ENCODE measurements at regions not wholly inside any gene's neighbourhood (a gene's known extent, or its start where the extent isn't known, plus 50 kb on each side); places are given as distances from the start of the nearest gene placed in this dataset.

DNA sequence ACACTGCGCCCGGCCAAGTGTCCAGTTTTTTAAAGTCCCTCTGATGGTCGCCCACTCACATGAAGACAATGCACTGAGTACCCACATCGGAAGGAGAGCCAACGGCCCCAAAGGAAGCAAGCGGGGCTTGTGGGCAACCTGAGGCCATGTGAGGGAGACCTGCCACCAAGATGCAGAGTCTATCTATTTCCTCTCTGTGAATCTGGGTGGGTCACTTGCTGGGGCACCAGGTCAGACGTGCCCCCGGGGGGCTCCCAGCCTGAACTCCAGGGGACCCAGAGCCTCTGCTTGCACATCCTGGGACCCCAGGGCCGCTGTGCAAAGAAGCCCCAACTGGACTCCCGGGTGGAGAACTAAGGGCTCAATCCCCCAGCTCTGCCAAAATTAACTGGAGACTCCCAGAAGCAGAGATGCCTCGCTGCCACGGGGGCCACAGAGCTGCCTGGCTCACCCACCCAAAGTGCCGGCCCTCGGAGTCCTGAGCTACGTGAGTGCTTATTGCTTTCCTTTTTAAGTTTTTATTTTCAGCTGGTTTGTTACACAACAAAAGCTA lies 106.4 kb downstream of the BRD1 start:
- no peak for ATAC-seq (replicated peaks in 6 of 8)
- Histone ChIP-seq H3K27ac (no peak overlapping the region), H3K4me3 (no peak overlapping the region), H3K4me1 (replicated peaks in 1 of 2) (no peaks in the 10 kb centered on the region)
- 58 to 85% (median 70%) methylated on average over 3 to 5 of the region's 15 CpGs; no CpG with 5 or more reads in 7 of the 10 experiments for WGBS, 10 experiments
- in situ Hi-C loops (cut with MboI; ENCODE audit: low pct_unique_long_range_greater_than_20kb in 2 of 9, low sequenced_read_pairs in 9 of 9, unreplicated experiment in 9 of 9): no loop called here

DNA sequence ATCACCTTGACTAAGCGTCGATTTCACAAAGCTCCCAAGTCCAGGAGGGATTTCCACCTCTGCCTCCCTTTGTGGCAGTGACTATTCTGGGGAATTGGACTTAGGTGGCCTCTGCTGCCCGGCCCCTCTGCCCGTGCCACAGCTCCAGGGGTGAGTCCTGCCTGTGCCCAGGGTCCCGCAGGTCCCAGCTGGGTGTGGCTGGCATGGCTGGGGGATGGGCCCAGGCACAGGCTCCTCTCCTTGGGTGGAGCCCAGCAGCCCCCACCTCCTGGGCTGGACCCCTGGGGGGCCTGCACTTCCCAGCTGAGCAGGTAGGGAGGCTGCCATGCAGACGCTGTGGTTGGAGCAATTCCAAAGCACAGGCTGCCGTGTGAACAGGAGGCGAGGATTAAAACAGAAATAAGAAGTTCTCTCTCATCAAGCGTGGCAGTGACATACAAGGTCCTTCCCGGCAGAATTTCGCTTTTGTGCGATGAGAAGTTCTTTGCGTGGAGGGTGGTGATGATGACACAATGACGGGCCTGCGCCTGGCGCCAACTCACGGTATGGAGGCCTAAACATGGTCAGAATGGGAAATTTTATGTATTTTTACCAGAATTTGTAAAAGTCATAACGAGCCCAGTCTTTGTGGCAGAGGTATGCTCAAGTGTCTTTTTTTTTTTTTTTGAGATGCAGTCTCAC lies 107.3 kb downstream of the BRD1 start:
- ATAC-seq (replicated peaks in 6 of 8): no peak
- 55 to 87% (median 70%) methylated on average over 1 to 13 of the region's 18 CpGs; no CpG with 5 or more reads in 4 of the 10 experiments for WGBS, 10 experiments
- H3K27ac ChIP-seq: no peak overlapping the region
- H3K4me3 ChIP-seq: no peak overlapping the region
- H3K4me1 ChIP-seq (replicated peaks in 1 of 2): no peaks in the 10 kb centered on the region
- in situ Hi-C loops (cut with MboI; ENCODE audit: low pct_unique_long_range_greater_than_20kb in 2 of 9, low sequenced_read_pairs in 9 of 9, unreplicated experiment in 9 of 9): no loop called here

DNA sequence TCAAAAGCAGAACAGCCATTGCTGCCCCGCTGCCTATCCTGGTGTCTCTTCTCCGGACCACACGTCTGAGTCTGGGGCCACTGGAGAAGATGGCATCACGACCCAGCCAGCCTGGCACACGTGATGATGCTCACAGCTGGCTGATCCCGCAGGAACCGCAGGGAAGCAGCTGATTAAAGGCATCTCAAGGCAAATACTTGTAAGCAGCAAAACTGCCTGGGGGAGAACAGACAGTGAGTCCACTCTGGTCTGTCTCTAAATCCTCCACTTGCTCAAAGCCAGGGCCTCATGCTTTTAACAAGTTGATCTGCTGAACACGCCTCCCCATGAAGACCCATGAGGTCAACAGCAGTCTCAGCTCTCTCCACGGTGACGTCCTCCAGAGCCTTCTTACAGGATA lies 108.6 kb downstream of the BRD1 start:
- WGBS, 10 experiments: 5 to 90% (median 45%) methylated on average over 2 to 6 of the region's 10 CpGs; no CpG with 5 or more reads in 5 of the 10 experiments
- H3K27ac ChIP-seq: no peak overlapping the region
- ATAC-seq (replicated peaks in 6 of 8): no peak
- no peak overlapping the region for H3K4me3 ChIP-seq
- no peaks in the 10 kb centered on the region for H3K4me1 ChIP-seq (replicated peaks in 1 of 2)
- in situ Hi-C loops (cut with MboI; ENCODE audit: low pct_unique_long_range_greater_than_20kb in 2 of 9, low sequenced_read_pairs in 9 of 9, unreplicated experiment in 9 of 9): no loop called here

DNA sequence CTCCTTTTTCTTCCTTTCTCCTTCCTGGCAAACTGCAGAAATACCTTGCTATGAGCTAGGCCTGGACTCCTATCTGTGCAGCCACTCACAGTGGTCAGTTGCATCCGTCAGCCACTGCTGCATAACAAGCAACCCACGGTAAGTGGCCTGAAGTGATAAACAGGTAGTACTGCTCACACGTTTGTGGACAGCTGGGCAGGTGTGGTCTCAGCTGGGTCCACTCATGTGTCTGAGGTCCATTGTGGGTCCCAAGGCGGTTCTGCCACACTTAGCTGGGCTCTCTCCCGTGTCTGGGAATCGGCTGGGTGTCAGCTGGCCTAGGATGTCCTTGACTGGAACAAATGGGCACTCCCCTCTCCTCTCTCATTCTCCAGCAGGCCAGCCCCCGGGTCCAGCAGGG lies 109.3 kb downstream of the BRD1 start:
- no peak overlapping the region for H3K4me3 ChIP-seq
- H3K4me1 ChIP-seq (replicated peaks in 1 of 2): no peaks in the 10 kb centered on the region
- no peak overlapping the region for H3K27ac ChIP-seq
- in situ Hi-C loops (cut with MboI; ENCODE audit: low pct_unique_long_range_greater_than_20kb in 2 of 9, low sequenced_read_pairs in 9 of 9, unreplicated experiment in 9 of 9): no loop called here
- 0 to 87% (median 61%) methylated on average over 1 to 4 of the region's 7 CpGs; no CpG with 5 or more reads in 4 of the 10 experiments for WGBS, 10 experiments
- no peak for ATAC-seq (replicated peaks in 6 of 8)

DNA sequence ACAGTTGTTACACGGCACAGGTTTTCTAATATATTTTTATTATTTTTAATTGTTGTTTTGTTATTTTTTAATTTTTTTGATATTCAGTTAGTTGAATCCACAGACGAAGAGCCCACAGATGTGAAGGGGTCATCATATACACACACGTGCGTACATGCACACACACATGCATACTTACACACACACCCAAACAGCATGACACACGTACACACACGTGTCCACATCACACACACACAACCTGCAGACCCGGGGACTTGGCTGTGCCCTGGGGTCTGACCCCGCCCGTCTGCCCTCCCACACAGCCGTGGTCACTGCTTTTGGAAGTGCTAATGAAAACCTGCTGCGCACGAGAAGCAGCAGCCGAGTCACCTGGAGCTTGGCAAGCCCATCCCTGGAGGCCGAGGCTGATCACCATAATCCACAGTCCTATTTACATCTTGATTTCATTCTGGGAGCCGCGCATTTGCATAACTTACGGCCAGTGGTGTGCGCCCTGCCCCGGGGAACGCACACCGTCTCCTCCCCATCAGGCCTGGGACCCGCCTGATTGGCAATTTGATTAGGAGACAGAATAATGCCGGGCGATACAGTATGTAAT lies 110.3 kb downstream of the BRD1 start:
- Histone ChIP-seq H3K27ac (no peak overlapping the region), H3K4me1 (replicated peaks in 1 of 2) (no peaks in the 10 kb centered on the region), H3K4me3 (no peak overlapping the region)
- WGBS, 10 experiments: 9 to 81% (median 33%) methylated on average over 2 to 17 of the region's 24 CpGs; no CpG with 5 or more reads in 3 of the 10 experiments
- in situ Hi-C loops (cut with MboI; ENCODE audit: low pct_unique_long_range_greater_than_20kb in 2 of 9, low sequenced_read_pairs in 9 of 9, unreplicated experiment in 9 of 9): no loop called here
- ATAC-seq (replicated peaks in 6 of 8): peak in 4 of 8 experiments; percentile 30 to 100 (median 92)

DNA sequence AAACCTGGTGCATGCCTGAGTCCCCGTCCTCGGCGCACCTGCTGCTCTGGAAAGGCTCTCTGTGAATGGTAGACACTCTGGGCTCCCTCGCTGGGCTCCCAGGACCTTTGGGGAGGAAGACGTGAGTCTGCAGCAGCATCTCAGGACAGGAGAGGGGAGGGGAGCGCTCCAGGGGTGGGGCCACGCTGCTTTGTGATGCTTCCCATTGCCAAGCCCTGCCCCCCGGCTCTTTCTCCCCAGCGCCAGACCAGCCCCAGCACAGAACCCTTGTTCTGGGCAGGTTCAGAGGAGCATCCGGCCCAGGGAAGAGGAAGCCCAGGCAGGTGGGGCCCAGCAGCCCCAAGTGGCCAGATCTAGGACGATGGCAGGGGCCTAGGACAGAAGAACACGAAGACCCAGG lies 111.2 kb downstream of the BRD1 start:
- no peak for ATAC-seq (replicated peaks in 6 of 8)
- in situ Hi-C loops (cut with MboI; ENCODE audit: low pct_unique_long_range_greater_than_20kb in 2 of 9, low sequenced_read_pairs in 9 of 9, unreplicated experiment in 9 of 9): no loop called here
- WGBS, 10 experiments: 0 to 40% (median 0%) methylated on average over 1 to 3 of the region's 12 CpGs; no CpG with 5 or more reads in 5 of the 10 experiments
- Histone ChIP-seq H3K27ac (no peak overlapping the region), H3K4me3 (no peak overlapping the region), H3K4me1 (replicated peaks in 1 of 2) (no peaks in the 10 kb centered on the region)

DNA sequence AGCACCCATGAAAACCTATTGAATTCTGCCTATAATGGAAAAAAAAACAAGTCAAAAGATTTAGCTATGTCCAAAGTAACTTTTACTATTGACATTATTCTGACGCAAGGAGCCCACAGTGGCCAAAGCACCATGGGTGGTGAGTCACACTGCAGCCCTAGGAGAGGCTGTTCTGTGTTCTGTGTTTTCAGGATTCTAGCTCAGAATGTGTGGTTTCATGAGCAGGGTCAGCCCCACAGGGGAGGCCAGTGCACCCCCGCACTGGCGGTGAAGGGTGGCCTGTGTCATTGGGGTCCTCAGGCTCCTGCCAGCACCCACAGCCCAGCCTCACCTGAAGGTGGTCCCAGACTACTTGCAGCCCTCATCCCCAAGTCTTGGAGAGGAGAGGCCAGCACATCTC lies 112.2 kb downstream of the BRD1 start:
- no peaks in the 10 kb centered on the region for H3K4me1 ChIP-seq (replicated peaks in 1 of 2)
- WGBS, 10 experiments: 20 to 90% (median 64%) methylated on average over 1 to 3 of the region's 3 CpGs; no CpG with 5 or more reads in 5 of the 10 experiments
- H3K27ac ChIP-seq: no peak overlapping the region
- in situ Hi-C loops (cut with MboI; ENCODE audit: low pct_unique_long_range_greater_than_20kb in 2 of 9, low sequenced_read_pairs in 9 of 9, unreplicated experiment in 9 of 9): no loop called here
- no peak overlapping the region for H3K4me3 ChIP-seq
- ATAC-seq (replicated peaks in 6 of 8): no peak

DNA sequence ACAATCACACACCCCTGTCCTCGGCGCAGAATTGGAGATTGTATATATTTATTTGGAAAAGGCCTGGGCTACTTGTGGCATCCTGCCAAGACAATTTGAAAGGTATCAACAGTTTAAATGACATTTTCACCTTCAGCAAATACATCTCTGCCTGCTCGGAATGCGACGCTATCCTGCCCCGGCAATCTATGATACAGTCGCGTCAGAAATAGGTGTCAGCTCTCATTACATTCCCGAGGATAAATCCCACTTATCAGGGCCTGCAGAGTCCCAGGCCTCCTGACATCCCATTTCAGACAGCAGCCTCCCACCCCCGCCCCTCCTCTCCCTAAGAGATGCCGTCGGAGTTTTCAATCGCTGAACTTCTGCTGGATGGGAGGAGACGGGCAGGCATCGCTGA lies 114.7 kb downstream of the BRD1 start:
- H3K4me3 ChIP-seq: no peak overlapping the region
- ATAC-seq (replicated peaks in 6 of 8): no peak
- WGBS, 10 experiments: 20 to 87% (median 70%) methylated on average over 1 to 9 of the region's 15 CpGs; no CpG with 5 or more reads in 5 of the 10 experiments
- in situ Hi-C loops (cut with MboI; ENCODE audit: low pct_unique_long_range_greater_than_20kb in 2 of 9, low sequenced_read_pairs in 9 of 9, unreplicated experiment in 9 of 9): no loop called here
- no peaks in the 10 kb centered on the region for H3K4me1 ChIP-seq (replicated peaks in 1 of 2)
- no peak overlapping the region for H3K27ac ChIP-seq

DNA sequence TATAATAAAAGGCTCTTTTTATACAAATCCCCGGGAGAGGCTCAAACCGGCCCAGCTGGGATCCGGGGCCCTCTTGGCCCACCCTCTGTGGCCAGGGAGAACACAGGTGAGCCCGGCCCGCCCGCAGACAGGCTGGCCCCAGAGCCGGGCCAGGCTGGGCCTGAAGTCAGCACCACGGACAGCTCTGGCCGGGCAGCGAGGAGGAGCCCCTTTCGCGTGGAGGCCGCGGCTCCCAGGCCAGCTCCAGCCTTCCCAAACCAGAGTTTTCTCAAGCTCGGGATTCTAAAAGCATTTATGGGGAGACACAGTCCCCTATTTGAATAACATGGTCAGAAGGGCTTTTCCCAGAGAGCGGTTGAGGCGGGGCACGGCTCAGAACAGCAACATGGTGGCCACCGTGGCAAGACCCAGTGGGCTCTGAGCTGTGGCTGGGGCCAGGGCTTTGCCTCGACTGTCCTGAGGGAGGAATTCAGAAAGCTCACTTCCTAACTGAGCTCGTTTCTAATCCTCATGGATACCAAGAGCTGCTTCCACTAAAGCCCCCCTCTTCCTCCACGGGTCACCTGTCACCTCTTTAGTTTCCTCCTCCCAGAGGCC lies 115.4 kb downstream of the BRD1 start:
- in situ Hi-C loops (cut with MboI; ENCODE audit: low pct_unique_long_range_greater_than_20kb in 2 of 9, low sequenced_read_pairs in 9 of 9, unreplicated experiment in 9 of 9): no loop called here
- ATAC-seq (replicated peaks in 6 of 8): peak in 5 of 8 experiments; percentile 36 to 89 (median 45)
- no peaks in the 10 kb centered on the region for H3K4me1 ChIP-seq (replicated peaks in 1 of 2)
- no peak overlapping the region for H3K4me3 ChIP-seq
- WGBS, 10 experiments: 0 to 80% (median 14%) methylated on average over 2 to 13 of the region's 22 CpGs; no CpG with 5 or more reads in 3 of the 10 experiments
- no peak overlapping the region for H3K27ac ChIP-seq

DNA sequence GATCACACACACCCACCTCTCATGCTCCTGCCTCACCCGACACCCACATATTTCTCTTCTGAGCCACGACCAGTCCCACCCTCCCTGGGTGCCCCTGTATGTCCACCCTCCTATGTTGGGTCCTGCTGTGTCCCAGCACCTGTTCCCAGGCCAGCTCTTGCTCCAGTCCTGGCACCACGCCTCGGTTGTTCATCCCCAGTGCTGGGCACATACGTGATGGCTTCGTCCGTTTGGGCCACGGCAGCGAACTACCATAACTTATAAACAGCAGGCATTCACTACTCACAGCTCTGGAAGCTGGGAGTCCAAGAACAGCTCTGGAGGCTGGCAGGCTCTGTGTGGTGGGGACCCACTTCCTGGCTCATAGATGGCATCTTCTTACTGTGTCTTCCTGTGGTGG lies 116.9 kb downstream of the BRD1 start:
- H3K4me3 ChIP-seq: no peak overlapping the region
- H3K4me1 ChIP-seq (replicated peaks in 1 of 2): no peaks in the 10 kb centered on the region
- 43 to 100% (median 59%) methylated on average over 1 to 7 of the region's 9 CpGs; no CpG with 5 or more reads in 6 of the 10 experiments for WGBS, 10 experiments
- in situ Hi-C loops (cut with MboI; ENCODE audit: low pct_unique_long_range_greater_than_20kb in 2 of 9, low sequenced_read_pairs in 9 of 9, unreplicated experiment in 9 of 9): no loop called here
- no peak overlapping the region for H3K27ac ChIP-seq
- no peak for ATAC-seq (replicated peaks in 6 of 8)

DNA sequence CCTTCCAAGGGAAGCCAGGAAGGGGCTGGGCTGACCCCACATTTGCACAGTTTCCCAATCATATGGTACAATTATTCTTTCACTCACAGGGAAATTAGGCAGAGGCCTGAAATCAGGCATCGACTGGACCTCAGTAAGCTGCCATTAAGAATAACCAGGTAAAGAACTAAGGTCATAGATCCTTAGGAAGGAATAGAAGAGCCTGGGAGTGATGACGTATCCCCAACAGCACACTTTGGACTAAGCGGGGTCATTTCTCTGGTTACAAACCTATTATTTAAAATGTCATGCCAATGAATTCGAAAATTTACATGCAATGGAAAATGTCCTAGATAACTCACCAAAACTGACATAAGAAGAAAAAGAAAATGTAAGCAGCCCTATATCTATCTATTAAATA lies 118.2 kb downstream of the BRD1 start:
- Histone ChIP-seq H3K4me3 (no peak overlapping the region), H3K27ac (no peak overlapping the region), H3K4me1 (replicated peaks in 1 of 2) (no peaks in the 10 kb centered on the region)
- ATAC-seq (replicated peaks in 6 of 8): no peak
- whole genome bisulfite sequencing, 10 experiments: 0 to 63% (median 34%) methylated on average over 1 to 4 of the region's 4 CpGs; no CpG with 5 or more reads in 1 of the 10 experiments
- in situ Hi-C loops (cut with MboI; ENCODE audit: low pct_unique_long_range_greater_than_20kb in 2 of 9, low sequenced_read_pairs in 9 of 9, unreplicated experiment in 9 of 9): no loop called here

DNA sequence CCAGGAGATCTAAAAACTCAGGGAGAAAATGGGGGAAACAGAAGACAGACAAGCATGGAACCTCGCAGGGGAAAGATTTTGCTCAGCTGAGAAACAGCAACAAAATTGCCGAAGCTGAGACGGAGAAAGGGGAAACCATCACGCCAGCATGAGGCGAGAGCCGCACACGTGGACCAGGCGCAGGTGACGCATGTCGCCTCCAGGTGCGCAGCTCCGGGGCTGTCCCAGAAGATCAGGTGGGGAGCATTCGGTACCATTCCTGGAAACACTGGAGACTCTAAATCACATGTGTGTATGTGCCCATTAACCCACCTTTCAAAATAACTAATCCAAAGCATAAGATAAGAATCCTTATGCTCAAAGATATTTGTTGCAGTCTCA lies 121.7 kb downstream of the BRD1 start:
- Histone ChIP-seq H3K4me3 (no peak overlapping the region), H3K4me1 (replicated peaks in 1 of 2) (no peaks in the 10 kb centered on the region), H3K27ac (no peak overlapping the region)
- in situ Hi-C loops (cut with MboI; ENCODE audit: low pct_unique_long_range_greater_than_20kb in 2 of 9, low sequenced_read_pairs in 9 of 9, unreplicated experiment in 9 of 9): no loop called here
- 0 to 83% (median 58%) methylated on average over 1 to 7 of the region's 13 CpGs; no CpG with 5 or more reads in 6 of the 10 experiments for WGBS, 10 experiments
- ATAC-seq (replicated peaks in 6 of 8): no peak

DNA sequence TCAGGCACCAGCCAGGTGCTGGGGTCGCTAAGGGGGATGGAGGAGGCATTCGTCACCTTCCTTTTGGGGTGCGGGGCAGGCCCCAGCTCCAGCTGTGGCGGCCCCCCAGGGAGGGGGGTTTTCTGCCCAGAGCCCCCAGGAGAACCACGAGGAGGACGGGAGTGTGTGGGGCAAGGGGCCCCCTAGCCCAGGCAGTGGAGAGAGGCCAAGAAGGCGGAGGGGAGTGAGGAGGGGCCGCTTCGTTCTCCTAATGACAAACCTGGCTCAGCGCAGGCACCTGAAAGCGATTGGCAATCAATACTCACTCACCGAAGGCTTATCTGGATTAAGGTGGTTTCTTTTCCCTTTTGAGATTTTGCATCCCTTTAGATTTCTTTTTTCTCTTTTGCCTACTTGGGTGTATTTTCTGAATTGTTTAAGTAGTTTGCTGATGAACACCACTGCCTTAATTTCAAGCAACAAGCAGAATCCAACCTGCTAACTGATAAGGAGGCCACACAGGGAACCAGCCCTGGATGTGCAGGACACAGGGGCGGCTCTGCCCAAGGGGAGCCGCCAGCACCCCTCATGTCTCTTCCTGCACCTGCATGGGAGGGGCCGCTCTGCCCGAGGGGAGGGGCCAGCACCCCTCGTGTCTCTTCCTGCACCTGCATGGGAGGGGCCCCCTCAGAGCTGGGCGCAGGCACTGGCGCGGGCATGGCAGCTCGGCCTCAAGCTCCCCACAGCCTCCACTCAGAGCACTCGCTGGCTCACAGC lies 122.3 kb downstream of the BRD1 start:
- Histone ChIP-seq H3K4me3 (no peak overlapping the region), H3K27ac (no peak overlapping the region), H3K4me1 (replicated peaks in 1 of 2) (no peaks in the 10 kb centered on the region)
- ATAC-seq (replicated peaks in 6 of 8): no peak
- in situ Hi-C loops (cut with MboI; ENCODE audit: low pct_unique_long_range_greater_than_20kb in 2 of 9, low sequenced_read_pairs in 9 of 9, unreplicated experiment in 9 of 9): no loop called here
- 13 to 93% (median 73%) methylated on average over 3 to 11 of the region's 22 CpGs; no CpG with 5 or more reads in 4 of the 10 experiments for WGBS, 10 experiments
